NCI-H510A (cell line): ENCODE measurements at regions not wholly inside any gene's neighbourhood (a gene's known extent, or its start where the extent isn't known, plus 50 kb on each side); places are given as distances from the start of the nearest gene placed in this dataset.

Experiments
- DNase-seq: peaks from one replicate; lab custom pipeline; 2025; lab: John Stamatoyannopoulos, UW

GRCh38 chr12:75974323-75975187 lies 57.0 kb downstream of the PHLDA1 start:
- DNase-seq, result no peak

DNA sequence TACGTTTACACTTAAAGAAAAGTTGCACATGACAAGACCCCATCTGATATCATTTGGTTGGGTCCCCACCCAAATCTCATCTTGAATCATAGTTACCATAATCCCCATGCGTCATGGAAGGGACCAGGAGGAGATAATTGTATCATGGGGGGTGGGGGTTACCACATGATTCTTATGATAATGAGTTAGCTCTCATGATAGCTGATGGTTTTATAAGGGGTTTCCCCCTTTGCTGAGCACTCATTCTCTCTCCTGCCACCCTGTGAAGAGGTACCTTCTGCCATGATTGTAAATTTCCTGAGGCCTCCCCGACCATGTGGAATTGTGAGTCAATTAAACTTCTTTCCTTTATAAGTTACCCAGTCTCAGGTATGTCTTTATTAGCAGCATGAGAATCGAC lies 60.3 kb downstream of the PHLDA1 start:
- no peak for DNase-seq

GRCh38 chr12:75970310-75970709 lies 61.3 kb downstream of the PHLDA1 start:
- no peak for DNase-seq

GRCh38 chr12:75969768-75970167 lies 61.8 kb downstream of the PHLDA1 start:
- no peak for DNase-seq

DNA sequence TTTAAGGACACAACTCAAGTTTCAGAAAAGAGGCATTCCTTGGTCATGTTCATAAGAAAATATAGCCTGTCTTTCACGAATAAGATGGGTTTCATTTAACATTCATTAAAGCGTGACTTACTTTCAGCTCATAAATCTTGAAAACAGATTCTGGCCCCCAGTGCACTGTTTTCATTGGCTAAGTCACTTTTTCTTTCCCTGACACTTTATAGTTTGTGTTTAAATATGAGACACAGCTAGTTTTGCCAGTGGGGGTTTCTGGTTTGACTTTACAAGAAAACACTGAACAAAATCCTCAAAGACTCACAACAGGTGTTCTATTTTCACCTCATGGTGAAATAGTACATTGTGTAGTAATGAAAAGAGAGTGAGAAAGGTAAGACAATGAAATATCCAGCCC lies 65.9 kb downstream of the PHLDA1 start:
- no peak for DNase-seq

- no peak for DNase-seq
These were observed 67.4 kb downstream of the PHLDA1 start for GRCh38 chr12:75964150-75964549.

- DNase-seq, result no peak
These were observed 69.7 kb downstream of the PHLDA1 start for GRCh38 chr12:75961878-75962277.

DNA sequence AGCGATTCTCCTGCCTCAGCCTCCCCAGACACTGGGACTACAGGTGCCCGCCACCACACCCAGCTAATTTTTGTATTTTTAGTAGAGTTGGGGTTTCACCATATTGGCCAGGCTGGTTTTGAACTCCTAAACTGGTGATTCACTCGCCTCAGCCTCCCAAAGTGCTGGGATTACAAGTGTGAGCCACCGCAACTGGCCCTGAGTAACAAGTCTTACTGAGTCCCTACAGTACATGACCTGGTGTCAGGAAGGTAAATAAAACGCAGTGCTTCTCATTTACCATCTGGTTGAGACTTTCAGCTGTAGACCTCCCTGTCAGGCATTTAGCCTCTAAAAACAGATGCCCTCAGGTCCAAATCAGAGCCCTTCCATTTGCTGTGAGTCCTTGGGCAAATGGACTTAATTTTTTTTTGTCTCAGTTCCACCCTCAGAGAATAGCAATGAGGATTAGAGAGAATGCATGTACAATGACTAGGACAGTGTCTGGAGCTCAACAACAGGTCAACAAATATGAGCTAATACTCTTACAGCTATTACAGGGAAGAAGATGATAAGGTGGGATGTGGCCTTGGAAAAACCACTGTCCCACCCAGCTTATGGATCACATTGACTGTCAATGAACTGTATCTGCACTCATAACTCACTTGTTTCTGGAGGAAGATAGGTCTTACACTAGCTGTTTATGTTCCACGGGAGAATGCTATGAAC lies 70.5 kb downstream of the PHLDA1 start:
- DNase-seq, result no peak

DNA sequence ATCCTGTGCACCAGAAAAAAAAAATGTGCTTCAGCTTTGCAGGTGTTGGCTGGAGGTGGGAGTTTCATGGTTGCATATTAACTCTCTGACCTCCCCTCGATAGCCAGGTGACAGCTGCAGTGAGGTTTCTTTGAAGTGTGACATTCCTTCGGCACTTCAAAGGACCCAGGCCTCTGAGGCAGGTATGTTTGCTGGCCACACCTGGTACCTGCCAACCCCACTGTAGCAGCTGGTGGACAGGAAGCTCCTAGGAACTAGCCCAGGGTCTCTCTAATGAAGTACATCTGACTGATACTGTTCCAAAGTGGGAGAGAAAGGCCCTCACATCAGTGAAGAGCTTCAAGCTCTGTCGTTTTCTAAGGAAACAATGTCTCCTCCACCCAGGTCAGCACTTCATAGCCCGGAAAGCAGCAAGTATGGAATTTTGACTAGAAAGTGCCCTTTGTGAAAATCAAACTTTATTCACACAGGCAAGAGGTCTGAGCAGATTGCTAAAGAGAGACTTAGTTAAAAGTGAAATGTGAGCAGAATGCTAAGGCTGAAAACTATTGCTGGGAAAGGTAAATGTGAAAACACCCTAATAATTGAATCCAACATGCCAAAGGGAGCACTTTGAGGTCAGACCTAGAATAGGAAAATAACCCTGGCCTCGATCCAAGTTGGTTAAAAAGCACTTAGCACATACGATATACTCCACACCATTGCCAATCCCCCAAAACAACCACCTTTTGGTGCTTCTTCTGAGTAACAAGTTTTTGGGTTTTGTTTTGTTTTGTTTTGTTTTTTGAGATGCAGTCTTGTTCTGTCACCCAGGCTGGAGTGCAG lies 71.3 kb downstream of the PHLDA1 start:
- peak; percentile 96 for DNase-seq

- no peak for DNase-seq
These were observed 72.1 kb downstream of the PHLDA1 start for GRCh38 chr12:75959506-75959905.

DNA sequence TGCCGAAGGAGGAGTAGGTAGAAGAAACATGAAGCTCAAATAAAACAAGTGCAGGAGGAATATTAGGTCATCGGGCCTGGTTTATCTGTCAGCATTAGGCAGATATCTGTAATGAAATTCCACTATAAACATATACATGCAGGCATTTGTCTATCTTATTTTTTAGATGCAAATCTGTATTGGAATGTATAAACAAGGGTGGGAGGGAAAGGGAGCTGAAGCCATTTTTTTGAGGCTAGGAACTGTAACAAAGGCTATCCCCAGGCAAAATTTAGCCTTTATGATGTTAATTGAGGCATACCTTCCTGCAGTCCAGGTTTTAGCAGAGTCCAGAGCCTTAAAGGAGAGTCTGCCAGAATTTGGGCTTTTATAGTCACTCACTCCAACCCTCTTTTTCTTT lies 72.5 kb downstream of the PHLDA1 start:
- DNase-seq, result no peak

DNA sequence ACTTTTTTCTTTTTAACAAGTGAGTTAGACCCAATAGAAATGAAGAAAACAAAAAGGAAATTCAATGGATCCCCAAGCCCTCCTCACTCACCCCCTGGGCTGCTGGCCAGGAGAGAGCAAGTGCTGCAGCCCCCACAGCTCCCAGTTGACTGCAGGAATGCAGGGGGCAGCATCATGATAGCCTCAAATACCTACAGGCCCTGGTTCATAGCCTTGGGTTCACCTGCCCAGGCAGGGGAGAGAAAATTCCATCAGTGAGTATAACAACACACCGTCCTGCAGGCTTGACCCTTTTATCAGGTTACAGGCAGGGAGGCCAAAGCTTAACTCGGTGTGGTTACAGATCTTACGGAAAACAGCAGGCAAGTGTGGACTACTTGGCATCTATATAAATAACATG lies 76.3 kb downstream of the PHLDA1 start:
- no peak for DNase-seq

GRCh38 chr12:75954749-75955148 lies 76.8 kb downstream of the PHLDA1 start:
- DNase-seq, result no peak

DNA sequence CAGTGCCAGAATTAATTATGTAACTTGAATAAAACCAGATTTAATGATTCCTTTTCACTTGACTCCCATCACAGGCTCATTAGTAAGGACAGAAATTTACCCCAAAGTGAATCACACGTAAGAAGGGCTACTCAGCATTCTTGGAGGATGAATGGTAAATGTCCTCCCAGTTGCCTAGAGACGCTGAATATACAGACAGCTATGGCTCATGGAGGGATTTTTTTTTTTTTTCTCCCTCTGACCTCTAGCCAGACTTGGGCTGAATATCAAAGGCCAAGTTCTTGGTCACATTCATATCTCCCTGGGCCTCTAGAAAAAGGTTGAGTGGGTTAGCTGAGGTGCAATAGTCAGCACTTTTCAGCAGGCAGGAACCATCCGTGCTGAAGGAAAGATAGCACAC lies 77.5 kb downstream of the PHLDA1 start:
- DNase-seq, result no peak

GRCh38 chr12:75953312-75953906 lies 78.2 kb downstream of the PHLDA1 start:
- no peak for DNase-seq

DNA sequence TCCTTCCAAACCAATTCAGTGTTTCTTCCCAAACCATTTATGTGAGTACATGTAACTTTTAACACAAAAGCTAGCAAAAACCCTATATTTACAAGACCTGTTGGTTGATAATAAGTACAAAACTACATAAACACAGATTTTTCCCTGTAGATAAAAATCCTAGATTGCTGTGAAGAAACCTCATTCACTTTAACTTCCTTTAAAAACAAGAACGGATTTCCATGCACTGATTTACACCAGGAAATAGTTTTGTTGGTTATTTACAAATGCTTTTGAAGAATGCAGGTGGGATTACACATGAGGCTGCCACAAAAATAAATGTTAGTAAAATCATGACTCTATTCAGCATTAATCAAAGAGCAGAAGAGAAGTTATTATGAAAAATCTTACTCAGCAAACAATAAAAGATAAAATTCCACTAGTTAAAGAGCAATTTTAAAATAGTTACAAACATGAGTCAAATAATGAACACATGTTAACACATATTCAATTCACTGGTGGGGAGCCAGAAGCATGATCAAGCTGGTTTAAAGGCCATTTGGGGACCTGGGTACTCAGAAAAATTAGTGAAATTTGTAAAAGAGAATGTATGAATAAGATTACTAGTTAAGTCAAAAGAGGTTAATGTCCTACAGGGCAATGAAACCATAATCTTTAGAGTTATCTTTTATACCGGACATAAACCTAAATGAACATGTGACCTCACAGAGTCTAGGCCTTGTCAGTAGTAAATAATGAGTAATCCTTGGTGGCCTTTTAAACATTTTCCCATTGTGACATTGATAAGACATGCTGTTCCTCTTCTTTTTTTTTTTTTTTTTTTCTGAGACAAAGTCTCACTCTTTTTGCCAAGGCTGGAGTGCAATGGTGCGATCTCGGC lies 79.9 kb downstream of the PHLDA1 start:
- DNase-seq, result no peak

DNA sequence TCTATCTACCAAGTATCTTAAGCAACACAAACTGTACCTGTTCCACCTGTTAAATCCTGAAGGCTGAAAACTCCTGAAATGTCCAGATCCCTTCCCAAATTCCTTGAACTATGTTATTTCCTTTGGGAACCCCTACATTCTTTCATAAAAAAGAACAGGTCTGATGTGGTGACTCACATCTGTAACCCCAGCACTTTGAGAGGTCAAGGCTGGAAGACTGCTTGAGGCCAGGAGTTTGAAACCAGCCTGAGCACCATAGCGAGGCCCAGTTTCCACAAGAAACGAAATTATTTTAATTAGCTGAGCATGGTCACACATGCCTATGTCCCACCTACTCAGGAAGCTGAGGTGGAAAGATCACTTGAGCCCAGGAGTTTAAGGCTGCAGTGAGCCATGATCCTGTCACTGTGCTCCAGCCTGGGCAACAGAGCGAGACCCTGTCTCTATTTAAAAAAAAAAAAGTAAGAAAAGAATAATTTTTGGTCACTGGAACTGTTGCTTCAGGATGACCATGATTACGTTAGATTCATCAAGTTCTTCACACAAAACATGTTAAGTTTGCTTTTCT lies 84.3 kb downstream of the PHLDA1 start:
- DNase-seq, result no peak

DNA sequence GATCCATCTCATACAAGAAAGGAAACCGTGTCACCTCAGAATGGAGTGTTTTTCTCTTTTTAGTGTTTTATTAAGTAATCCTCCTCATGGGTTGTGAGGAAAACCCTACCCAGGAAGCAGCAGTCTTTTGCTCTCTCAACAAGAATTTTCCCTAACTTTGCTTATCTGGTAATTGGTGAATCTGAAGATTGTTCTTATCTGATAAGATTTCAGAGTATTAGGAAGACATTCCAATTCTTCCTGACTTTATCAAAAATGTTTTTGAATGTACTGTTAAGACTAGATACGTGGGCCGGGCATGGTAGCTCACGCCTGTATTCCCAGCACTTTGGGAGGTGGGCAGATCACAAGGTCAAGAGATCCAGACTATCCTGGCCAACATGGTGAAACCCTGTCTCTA lies 86.0 kb downstream of the PHLDA1 start:
- no peak for DNase-seq

GRCh38 chr12:75944905-75945432 lies 86.6 kb downstream of the PHLDA1 start:
- no peak for DNase-seq

GRCh38 chr12:75944097-75944904 lies 87.3 kb downstream of the PHLDA1 start:
- DNase-seq, result no peak
